ENCODE measurements at regions not wholly inside any gene's neighbourhood (a gene's known extent, or its start where the extent isn't known, plus 50 kb on each side); places are given as distances from the start of the nearest gene placed in this dataset.

GRCh38 chr4:100782356-100782755 lies 264.5 kb upstream of the EMCN start:
- TF ChIP-seq CTCF (IDR thresholded peaks at IDR 0.05; ENCODE audit: borderline replicate concordance, extremely low read depth, low read length, poor library complexity, severe bottlenecking) (no peak), EZH2 (IDR thresholded peaks at IDR 0.05; ENCODE audit: borderline replicate concordance, low read depth, low read length, severe bottlenecking) (no peak)
- DNase-seq (no peak), ATAC-seq (ENCODE audit: insufficient read depth, low read depth) (no peak)
- no peaks in the 10 kb centered on the region for H3K27me3 ChIP-seq (ENCODE audit: insufficient read depth, low read length, poor library complexity)
- H2AFZ ChIP-seq (ENCODE audit: low read depth, low read length): no peak overlapping the region
- no peak overlapping the region for H3K27ac ChIP-seq (ENCODE audit: low read length)
- no peak overlapping the region for H3K4me2 ChIP-seq (ENCODE audit: insufficient read depth, low read length)
- H4K20me1 ChIP-seq (ENCODE audit: insufficient read depth, low read length): no peaks in the 10 kb centered on the region
- no peaks in the 10 kb centered on the region for H3K36me3 ChIP-seq (ENCODE audit: insufficient read depth, low read length)
- no peaks in the 10 kb centered on the region for H3K79me2 ChIP-seq (ENCODE audit: insufficient read depth, low read length)
- H3K9ac ChIP-seq (ENCODE audit: low read depth, low read length): no peak overlapping the region
- no peaks in the 10 kb centered on the region for H3K4me1 ChIP-seq (ENCODE audit: insufficient read depth, low read length)
- H3K9me3 ChIP-seq (ENCODE audit: insufficient read depth, low read length, severe bottlenecking): peaks cover 4% of the 10 kb centered on the region
- no peak overlapping the region for H3K4me3 ChIP-seq (ENCODE audit: low read depth in 1 of 2, low read length in 2 of 2)

GRCh38 chr4:100781435-100781834 lies 263.6 kb upstream of the EMCN start:
- Histone ChIP-seq H3K27me3 (ENCODE audit: insufficient read depth, low read length, poor library complexity) (no peaks in the 10 kb centered on the region), H3K9me3 (ENCODE audit: insufficient read depth, low read length, severe bottlenecking) (peaks cover 11% of the 10 kb centered on the region), H3K4me3 (ENCODE audit: low read depth in 1 of 2, low read length in 2 of 2) (no peak overlapping the region), H3K9ac (ENCODE audit: low read depth, low read length) (no peak overlapping the region), H3K4me2 (ENCODE audit: insufficient read depth, low read length) (no peak overlapping the region), H3K79me2 (ENCODE audit: insufficient read depth, low read length) (no peaks in the 10 kb centered on the region), H3K36me3 (ENCODE audit: insufficient read depth, low read length) (no peaks in the 10 kb centered on the region), H2AFZ (ENCODE audit: low read depth, low read length) (no peak overlapping the region), H3K4me1 (ENCODE audit: insufficient read depth, low read length) (no peaks in the 10 kb centered on the region), H4K20me1 (ENCODE audit: insufficient read depth, low read length) (no peaks in the 10 kb centered on the region), H3K27ac (ENCODE audit: low read length) (no peak overlapping the region)
- no peak for TF ChIP-seq CTCF (IDR thresholded peaks at IDR 0.05; ENCODE audit: borderline replicate concordance, extremely low read depth, low read length, poor library complexity, severe bottlenecking)
- TF ChIP-seq EZH2 (IDR thresholded peaks at IDR 0.05; ENCODE audit: borderline replicate concordance, low read depth, low read length, severe bottlenecking): no peak
- ATAC-seq (ENCODE audit: insufficient read depth, low read depth) (no peak), DNase-seq (no peak)

GRCh38 chr4:100780126-100780525 lies 262.3 kb upstream of the EMCN start:
- TF ChIP-seq CTCF (IDR thresholded peaks at IDR 0.05; ENCODE audit: borderline replicate concordance, extremely low read depth, low read length, poor library complexity, severe bottlenecking) (no peak), EZH2 (IDR thresholded peaks at IDR 0.05; ENCODE audit: borderline replicate concordance, low read depth, low read length, severe bottlenecking) (no peak)
- Histone ChIP-seq H3K9ac (ENCODE audit: low read depth, low read length) (no peak overlapping the region), H2AFZ (ENCODE audit: low read depth, low read length) (no peak overlapping the region), H3K27ac (ENCODE audit: low read length) (no peak overlapping the region), H3K4me3 (ENCODE audit: low read depth in 1 of 2, low read length in 2 of 2) (no peak overlapping the region), H3K4me1 (ENCODE audit: insufficient read depth, low read length) (no peaks in the 10 kb centered on the region), H3K4me2 (ENCODE audit: insufficient read depth, low read length) (no peak overlapping the region), H4K20me1 (ENCODE audit: insufficient read depth, low read length) (no peaks in the 10 kb centered on the region), H3K27me3 (ENCODE audit: insufficient read depth, low read length, poor library complexity) (no peaks in the 10 kb centered on the region), H3K79me2 (ENCODE audit: insufficient read depth, low read length) (no peaks in the 10 kb centered on the region), H3K9me3 (ENCODE audit: insufficient read depth, low read length, severe bottlenecking) (peaks cover 12% of the 10 kb centered on the region), H3K36me3 (ENCODE audit: insufficient read depth, low read length) (no peaks in the 10 kb centered on the region)
- ATAC-seq (ENCODE audit: insufficient read depth, low read depth) (no peak), DNase-seq (no peak)

- no peaks in the 10 kb centered on the region for H3K27me3 ChIP-seq (ENCODE audit: insufficient read depth, low read length, poor library complexity)
- H3K9me3 ChIP-seq (ENCODE audit: insufficient read depth, low read length, severe bottlenecking): peaks cover 17% of the 10 kb centered on the region
- H3K4me2 ChIP-seq (ENCODE audit: insufficient read depth, low read length): no peak overlapping the region
- ATAC-seq (ENCODE audit: insufficient read depth, low read depth) (no peak), DNase-seq (no peak)
- no peaks in the 10 kb centered on the region for H3K36me3 ChIP-seq (ENCODE audit: insufficient read depth, low read length)
- H3K79me2 ChIP-seq (ENCODE audit: insufficient read depth, low read length): no peaks in the 10 kb centered on the region
- H3K4me3 ChIP-seq (ENCODE audit: low read depth in 1 of 2, low read length in 2 of 2): no peak overlapping the region
- no peaks in the 10 kb centered on the region for H3K4me1 ChIP-seq (ENCODE audit: insufficient read depth, low read length)
- no peak for TF ChIP-seq EZH2 (IDR thresholded peaks at IDR 0.05; ENCODE audit: borderline replicate concordance, low read depth, low read length, severe bottlenecking)
- TF ChIP-seq CTCF (IDR thresholded peaks at IDR 0.05; ENCODE audit: borderline replicate concordance, extremely low read depth, low read length, poor library complexity, severe bottlenecking): no peak
- no peak overlapping the region for H2AFZ ChIP-seq (ENCODE audit: low read depth, low read length)
- H3K9ac ChIP-seq (ENCODE audit: low read depth, low read length): no peak overlapping the region
- no peaks in the 10 kb centered on the region for H4K20me1 ChIP-seq (ENCODE audit: insufficient read depth, low read length)
- H3K27ac ChIP-seq (ENCODE audit: low read length): no peak overlapping the region
These were observed 260.6 kb upstream of the EMCN start for GRCh38 chr4:100778431-100778830.
